Dermis microvascular lymphatic vessel endothelial cell (primary cell): ENCODE measurements at regions not wholly inside any gene's neighbourhood (a gene's known extent, or its start where the extent isn't known, plus 50 kb on each side); places are given as distances from the start of the nearest gene placed in this dataset.

Experiments used
- DNase-seq, 2 donors: peaks; one replicate each; pipeline versions ENCODE4 v3.0.0 to v3.0.0-alpha.2; 2010; ENCODE audit warnings: low read depth in 2 of 2

DNA sequence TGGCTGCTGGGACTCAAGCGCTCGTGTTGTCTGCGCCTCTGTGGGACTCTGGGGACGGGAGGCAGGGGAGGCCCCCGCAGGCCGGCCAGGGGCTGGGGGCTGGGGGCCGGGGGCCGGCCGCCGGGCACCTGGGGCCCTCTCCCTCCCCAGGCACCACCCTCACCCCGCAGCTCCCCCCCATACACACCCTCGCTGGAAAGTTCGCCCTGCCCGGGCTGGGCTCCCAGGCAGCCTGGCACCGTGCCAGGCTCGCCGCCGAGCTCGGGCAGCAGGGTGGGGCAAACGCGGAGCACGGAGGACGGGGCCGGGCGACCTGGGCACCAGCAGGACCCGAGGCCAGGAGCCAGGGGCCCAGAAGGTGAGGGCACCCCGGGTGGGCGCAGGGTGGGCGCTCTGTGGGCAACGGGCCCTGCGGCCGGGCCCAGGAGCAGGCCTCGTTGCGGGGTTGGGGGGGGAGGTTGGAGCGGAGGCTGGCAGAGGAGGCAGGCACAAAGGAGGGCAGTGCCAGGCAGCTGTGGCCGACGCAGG is 76.7 kb upstream of the WNT7B start:
- DNase-seq: peak in 1 of 2 donors; percentile 78

DNA sequence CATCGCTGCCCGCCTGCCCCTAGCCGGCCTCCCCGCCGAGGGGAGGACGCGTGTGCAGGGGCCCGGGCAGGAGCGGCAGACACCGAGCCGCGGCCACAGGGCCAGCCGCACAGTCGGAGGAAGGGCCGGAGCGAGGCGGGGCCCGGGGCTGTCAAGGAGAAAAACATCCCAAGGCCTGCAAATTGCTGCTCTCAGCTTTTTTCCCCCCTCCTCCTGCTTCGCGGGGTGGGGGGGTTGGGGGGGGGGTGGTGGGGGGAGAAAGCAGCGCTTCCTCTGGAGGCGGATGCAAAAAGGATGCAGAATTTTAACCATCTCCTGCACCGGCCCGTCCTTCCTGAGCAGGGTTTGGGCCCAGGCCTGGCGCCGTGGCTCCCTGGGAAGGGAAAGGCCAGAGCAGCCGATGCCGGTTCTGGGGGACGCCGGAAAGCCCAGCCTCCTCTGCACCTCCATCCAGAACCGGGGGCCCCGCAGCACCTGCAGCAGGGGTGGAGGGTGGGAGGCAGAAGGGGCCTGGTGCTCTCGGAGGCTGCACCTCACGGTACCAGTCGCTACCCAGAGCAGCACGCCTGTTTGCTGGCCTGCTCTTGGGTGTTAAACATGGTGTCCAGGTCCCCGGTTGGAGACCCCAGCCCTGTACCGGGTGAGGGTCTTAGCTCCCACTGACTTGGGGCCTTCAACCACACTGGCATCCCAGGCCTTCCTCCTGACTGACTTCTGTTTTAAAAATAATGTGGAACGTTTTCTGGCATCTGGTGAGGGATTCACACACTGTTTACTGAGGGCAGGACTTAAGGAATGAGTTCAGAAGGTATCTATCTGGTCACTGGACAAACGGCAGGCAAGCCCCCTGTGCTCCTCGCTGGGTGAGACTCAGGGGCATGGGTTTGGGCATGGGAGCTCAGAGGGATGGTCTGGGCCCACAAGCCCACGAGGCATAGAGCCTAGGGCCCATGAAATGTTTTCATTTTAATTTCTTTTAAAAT is 77.4 kb upstream of the WNT7B start:
- peak in 1 of 2 donors; percentile 68 for DNase-seq

DNA sequence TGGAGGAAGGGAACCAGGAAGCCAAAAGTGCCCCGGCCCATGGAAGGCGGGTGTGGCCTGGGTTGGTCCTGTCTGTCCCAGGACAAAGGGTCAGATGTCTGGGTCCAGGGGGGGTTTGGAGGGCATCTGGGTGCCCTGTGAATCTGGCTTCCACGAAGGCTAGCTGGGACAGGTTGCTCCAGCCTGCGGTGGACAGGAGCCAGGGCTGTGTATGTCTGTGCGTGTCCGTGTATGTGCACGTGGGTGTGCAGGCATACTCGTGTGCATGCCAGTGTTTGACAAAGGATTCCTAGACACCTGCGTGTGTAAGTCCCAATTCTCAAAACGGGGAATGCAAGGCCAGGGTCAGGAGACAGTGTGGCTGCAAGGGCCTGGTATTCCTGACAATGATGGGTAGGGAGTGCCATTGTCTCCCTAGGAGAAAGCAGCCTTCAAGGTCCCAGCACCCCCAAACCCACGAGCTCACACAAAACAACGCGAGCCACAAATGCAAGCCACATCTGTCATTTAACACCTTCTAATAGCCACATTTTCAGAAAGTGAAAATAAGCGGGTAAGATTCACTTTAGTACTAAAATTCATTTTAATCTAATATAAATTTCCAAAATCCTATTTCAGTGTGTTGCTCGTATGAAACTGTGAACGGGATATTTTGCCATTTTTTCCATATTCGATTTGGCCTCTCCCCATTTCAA is 78.4 kb upstream of the WNT7B start:
- peak in 1 of 2 donors; percentile 49 for DNase-seq

DNA sequence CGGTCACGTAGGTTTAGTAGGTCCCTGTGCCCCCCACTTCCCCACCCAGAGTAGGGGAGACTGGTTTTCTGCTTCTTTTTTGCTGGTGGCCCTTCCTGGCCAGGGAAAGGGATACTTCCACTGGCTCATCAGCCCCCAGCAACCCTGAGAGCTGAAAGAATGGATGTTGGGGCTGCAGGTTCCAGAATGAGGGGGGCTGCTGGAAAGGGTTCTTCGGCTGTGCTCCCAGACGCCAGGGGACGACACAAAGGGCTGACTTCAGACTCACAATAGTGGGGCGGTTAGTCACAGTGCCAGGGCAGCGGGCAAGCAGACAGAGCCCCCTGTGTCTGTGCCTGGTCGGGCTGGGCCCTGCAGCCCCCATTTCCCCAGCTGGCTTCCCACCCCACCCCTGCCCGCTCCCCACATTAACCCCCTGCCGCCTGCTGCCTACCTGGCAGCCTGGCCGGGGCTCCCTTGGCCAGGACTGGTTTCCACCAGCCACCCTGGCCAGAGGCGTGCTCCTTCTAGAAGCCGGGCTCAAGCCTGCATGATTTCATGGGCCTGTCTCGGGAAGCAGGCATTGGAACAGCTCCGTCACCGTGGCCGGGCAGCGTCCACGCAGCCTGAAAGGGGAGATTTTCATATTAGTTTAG is 79.1 kb upstream of the WNT7B start:
- DNase-seq: peak in 1 of 2 donors; percentile 57

DNA sequence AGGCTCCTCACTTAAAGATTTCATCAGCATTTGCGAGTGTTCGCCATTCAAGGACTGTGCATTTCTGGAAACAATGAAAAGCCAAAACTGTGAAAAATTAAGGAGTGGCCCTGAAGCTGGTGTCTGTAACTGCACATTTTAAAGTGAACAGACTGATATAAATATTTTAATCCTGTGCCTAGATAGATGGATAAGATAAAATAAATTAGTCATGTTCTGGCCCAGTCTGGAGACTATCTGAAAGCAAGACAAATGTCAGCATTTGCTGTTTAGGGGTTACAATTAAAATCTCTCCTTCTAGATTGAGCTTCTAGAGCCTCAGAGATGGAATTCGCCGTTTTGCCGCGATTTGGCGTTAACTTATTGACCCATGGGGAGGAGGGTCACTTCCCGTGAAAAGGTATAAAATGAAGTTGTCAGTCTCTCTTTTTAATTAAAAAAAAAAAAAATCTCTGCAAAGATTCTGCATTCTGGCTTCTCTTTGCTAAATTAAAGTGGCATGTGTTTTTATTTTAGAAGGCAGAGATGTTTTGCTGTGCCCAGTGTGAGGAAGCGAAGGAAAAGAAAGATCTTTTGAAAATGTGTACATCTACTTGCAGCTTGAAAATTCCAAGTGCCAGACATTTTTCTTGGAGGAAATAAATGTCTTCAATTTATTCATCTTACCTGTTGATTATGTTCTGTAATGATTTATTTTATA is 79.7 kb upstream of the WNT7B start:
- DNase-seq: no peak

DNA sequence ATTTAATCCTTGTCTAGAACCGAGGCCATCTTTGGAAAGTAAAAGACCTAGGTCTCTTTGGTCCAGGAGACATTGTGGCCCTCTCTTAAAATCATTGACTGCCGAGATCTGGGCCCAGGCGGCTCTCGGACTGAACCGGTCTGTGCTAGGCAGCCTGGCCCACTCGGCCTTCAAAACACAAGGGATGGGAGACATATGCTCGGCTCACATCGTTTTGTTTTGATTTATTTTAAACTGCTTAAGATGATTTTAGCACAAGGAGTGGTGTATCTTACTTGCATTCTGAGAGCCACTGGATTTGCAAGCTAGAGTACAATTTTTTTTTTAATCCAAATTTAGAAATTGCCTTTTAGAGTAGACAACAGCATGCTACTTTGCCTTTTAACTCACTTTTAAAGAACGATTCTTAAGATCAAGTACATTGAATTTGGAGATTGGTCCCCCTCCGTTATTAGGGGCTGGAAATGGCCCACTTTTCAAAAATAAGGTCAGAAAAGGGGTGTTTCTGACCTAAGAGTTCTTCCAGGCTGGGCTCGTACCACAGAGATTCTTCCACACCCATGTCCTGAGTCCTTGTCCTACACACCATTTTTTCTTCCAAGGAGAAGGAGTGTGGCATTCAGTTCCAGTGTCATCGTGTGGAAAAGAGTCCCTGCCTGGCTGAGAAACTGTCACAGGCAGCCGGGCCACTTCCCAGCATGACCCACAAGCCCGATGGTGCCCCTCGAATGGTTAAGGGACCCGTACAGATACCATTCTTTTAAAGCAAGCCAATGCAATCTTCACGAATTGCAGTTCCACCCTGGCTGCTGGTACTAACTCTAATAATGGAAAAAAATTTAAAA is 80.5 kb upstream of the WNT7B start:
- DNase-seq: no peak

DNA sequence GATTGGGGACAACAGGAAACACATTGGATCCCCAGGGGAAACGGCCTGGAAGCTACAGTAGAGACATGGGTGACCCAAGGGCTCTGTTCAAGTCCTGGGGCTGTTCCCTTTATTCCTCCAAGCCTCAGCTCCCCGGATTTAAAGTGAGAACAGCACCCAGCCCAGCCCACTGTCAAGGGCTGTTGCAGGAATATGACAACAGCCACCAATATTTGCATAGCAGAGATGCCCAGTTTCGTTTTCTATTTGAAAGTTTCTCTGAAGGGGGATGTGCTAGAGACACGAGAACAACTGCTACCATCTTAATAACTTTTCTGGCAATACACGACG is 81.1 kb upstream of the WNT7B start:
- peak in 1 of 2 donors; percentile 60 for DNase-seq

DNA sequence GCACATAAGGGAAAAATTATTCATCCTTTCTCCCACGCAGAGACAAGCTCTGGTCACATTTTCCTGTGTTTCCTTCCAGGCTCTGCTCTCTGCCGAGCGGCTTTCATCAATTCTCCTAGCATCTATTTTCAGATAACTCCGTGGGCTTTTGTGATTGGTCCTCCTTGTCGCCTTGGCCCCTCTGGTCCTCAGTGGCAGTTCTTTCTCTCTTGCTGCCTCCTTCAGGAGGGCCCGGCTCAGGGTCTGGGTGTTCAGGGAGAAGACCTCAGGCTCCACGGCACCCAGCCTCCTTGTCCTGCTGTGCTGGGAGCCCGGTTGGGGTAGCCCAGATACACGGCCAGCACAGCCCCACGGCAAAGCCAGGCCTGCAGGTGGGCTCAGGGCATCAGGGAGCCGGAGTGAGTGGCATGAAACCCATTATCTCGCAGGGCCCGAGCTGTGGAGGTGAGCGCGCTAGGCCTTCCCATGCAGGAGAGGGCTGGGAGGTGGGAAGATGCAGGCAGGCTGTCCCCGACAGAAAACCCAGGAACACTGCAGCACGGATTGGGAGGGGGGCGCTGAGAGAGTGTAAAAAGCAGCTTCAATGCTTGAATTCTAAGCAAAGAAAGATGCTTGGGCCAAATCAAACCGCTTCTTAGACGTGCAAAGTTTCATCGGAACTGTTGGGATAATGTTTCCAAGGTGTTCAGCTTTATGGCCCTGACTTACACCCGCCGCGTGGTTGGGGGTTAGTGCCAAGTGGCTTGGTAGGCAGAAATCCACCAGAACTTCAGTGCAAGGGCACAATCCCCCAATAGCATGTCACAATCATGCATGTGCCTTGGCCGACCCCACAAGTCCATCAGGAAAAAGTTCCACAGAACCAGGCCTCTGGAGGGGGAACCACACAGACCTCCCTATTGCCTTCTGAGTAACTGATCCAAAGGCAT is 81.9 kb upstream of the WNT7B start:
- DNase-seq: peak in 1 of 2 donors; percentile 44

DNA sequence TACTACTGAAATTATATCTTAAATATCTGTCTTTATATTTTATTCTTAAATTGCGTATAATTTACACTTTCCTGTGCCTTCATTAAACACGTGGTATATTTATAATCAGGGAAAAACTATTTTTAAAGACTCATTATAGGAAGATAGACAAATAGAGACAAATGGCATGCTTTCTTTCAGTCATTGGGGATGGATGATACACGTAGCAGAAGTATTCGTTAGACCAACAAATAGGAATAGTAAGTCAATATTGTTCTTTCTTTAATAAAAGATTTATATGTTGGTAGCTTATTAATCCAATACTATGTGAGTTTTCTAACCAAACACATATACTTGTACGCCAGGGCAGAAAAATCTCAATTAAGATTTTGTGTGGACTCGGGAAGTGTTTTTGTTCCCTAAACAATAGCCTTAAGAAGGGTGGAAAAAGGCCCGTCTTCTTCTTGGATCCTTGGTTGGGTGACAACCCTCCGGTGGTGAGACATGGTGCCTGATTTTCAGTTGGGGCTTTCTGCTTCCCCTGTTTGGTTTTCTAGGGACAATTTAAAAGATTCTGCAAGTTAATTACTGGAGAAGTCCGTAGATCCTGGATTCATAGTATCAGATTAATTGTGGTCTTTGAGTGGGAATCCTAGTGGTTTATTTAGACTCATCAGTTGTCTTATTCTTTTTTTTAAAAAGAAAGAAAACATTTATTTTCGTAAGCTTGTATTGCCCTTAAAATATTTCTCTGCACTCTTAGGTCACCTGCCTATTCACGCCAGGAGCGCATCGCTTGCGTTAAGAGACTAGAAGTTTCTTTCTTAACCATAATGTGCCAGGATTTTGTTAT is 83.5 kb upstream of the WNT7B start:
- DNase-seq: no peak

DNA sequence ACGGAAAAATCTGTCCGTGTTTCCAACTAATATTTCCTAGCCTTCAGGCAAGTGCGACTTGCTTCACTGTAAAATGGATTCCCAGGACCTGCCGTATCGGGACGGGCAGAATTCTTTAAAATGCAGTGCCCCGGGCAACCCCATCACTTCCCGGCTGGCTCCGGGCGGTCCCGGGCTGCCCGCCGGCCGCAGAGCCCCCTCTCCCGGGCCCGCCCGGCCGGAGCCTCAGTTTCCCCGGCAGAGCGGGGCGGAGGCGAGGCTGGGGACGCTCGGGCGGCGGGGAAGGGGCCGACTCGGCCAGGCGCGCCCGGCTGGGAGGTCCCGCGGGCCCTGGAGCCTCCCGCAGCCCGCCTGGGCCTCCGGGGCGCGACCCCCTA is 84.2 kb upstream of the WNT7B start:
- no peak for DNase-seq

DNA sequence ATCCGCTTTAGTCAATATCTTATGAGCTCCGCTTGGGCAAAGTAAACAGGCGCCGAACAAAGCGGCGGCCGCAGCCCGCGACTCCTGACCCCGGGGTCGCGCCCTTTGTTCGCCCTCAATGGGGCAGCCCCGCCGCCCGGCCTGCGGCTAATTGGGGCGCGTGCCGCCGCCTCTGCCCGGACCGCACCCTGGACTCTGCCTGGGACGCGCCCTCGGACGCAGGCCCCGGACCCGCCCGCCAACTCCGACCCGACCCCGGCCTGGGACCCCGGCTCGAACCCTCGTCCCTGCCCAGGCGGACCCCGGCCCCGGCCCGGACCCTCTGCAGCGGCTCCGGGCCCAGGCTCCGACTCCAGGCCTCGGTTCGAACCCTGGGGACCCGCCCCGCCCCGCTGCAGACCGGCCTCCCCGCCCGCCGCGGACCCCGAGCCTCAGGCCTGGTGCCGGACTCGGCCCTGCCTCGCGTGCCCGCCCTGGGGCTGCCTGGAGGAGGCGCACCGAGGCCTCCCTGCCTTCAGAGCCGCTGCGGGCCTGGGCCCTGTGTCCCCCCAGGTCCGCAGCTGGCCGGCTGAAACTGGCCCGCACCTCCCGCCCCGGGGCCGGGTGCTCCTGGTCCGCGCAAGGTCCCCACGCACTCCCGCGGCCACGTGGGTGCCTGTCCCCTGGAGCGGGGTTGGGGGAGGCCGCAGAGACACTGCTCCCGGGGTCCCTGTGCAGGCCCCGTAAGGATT is 84.7 kb upstream of the WNT7B start:
- DNase-seq: no peak

DNA sequence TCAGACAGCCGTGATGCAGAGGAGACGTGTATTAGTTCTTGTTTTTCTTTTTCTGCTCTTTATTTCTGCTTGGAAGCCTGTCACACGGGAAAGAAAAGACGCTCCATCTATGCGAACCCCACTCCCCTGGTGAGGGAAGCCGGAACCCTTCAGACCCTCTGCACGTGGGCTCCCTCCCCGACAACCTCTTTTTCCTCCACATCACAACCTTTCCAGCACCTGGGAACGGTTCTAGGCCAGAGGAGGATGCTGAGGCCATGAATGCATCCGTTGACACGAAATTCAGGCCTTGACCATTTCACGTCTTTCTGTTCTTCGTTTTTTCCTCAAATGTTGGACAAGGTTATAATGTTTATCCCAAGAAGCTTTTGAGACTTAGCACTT is 85.3 kb upstream of the WNT7B start:
- no peak for DNase-seq

DNA sequence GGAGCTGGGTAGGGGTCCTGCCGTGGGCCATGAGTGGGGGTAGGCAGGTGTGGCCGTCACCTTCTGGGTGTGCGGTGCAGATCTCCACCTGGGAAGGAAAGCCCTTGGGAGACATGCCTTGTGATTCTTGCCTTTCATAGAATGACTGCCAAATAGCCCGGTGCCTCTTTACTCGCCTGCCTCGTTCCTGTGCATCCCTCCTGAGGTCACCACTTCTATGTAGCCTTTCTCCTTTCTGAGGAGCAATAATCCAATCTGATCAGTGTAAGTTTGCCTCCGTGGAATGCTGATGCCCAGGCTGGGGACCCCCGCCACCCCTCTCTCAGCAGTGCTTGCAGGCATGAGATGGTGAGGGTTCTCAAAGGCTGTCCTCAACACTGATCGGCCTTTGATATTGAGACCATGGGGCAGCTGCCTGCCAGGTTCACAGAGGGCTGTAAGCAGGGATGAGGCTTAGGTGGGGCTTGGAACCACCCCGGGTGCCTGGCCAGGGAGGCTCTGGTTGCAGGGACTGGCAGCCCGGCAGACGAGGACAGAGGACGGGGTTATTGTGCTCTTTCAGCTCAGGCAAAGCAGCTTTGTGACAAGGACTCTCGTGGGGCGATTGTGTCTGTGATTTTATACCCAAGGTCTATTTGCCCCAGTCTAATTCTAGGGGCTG is 86.1 kb upstream of the WNT7B start:
- DNase-seq: no peak

DNA sequence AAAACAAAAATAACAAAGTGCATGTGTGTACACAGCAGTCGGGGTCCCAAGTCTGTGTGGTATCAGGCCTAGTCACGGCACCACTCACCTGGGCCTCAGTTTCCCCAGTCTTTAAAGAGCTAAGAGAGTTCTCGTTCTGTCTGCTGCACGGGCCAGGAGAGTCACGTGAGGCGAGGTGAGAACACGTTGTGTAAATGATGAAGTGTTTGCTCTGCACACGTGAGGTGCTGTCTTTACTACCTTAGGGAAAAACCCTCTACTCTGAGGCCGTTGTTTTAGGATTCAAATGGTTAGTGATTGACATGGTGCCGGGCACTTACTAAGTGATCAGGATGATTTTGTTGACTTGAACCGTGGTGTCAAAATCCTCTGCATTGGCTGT is 86.5 kb upstream of the PPARA start:
- DNase-seq: no peak

DNA sequence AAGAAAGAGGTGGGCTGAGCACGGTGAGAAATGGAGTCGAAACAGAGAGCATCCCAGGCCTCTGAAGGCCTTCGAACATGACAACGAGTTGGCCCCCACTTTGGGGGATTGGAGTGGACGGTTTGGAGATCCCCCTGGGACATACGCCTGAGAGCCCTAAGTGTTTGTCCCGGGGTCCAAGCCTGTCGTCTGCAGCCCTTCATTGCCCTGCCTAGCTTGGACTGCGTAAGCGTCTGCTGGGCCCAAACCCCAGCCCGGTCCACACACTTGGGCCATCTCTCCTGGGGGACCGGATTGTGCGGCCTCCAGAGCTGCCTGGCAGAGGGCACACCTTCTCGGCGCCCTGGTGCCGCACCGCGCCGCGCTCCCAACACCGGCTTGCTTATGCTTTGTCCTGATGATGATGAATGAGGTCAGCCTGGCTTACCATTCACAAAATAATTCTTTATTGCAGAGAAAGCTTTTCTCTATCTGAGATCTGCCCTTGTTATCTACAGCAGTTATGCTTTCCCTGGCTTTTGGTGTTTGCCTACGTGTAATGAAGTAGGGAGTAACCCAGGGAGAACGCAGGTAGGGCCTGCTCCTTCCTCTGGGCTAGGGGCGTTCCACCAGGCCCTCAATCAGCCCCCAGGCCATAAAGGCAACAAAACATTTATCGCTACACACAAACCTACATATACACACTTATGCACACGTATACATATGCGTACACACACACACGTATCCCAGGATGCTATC is 85.9 kb upstream of the PPARA start:
- no peak for DNase-seq

DNA sequence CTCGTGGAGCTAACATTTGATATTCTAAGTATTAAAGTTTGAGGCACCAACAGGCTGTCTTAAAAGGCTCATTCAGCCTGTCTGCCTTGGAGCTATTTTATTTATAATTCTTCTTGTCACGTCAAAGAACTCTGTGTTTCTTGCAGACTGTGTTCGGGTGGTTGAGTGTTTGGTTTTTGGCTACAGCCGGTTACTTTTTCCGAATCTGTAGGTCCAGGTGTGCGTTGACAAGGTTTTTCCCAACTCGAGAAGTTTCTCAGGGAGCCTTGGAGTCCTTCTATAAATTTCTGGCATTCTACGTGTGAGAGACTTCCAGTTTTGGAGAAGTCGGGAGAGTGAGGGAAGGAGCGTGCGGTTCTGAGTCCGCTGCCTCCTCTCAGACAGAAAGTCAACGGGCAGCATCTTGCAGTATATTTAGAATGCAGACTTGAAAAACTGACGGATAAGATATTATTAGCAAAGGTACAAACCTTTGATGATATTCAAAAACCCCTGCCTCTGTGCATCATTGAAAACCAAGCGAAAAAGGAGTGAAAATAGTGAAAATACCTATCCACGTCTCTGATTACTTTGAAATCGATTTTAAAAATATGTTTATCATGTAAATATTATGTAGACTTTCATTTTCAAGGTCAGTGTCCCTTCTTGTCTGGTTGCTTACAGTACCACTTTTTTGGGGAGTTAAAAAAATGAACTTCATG is 85.2 kb upstream of the PPARA start:
- DNase-seq: no peak
